Activated CD8-positive, alpha-beta memory T cell treated with anti-CD3 and anti-CD28 coated beads, Interleukin-2, amount 50 U/mL, for 24 hours (primary cell): ENCODE measurements at regions not wholly inside any gene's neighbourhood (a gene's known extent, or its start where the extent isn't known, plus 50 kb on each side); places are given as distances from the start of the nearest gene placed in this dataset.
"Not testable (repeated sequence)": the region's sequence is repeated elsewhere in the genome, so short reads cannot be mapped to it uniquely, and the experiment has no call there.

ENCODE experiments used
- DNase-seq: peaks from one replicate; pipeline ENCODE4 v3.0.0-alpha.2; 2020; ENCODE audit errors: extremely low read depth

- DNase-seq = no peak
Observed at GRCh38 chr9:113665064-113665463, 201.5 kb downstream of the RGS3 start.

- DNase-seq = no peak
Observed at GRCh38 chr9:113665756-113666155, 202.2 kb downstream of the RGS3 start.

- no peak for DNase-seq
Observed at GRCh38 chr9:113668061-113668460, 204.5 kb downstream of the RGS3 start.

- DNase-seq = no peak
Observed at GRCh38 chr9:113669522-113670115, 206.1 kb downstream of the RGS3 start.

DNA sequence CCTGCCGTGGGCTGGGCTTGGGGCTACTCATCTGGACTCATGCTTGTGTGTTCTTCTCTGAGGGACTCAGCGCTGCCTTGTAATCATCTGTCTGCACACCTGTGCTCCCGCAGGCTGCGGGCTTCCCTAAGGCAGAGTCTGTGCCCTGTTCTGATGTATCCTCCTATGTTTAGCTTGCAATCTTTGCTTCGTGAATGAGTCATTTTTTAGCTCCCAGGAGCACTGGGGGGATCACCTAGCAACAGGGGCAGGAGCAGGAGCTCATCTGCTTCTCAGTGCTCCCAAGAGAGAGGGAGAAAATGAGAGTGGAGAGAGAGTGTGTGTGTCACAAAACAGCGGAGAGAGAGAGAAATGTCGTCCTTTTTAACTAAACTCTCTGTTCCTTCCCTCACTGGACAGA, 202.4 kb upstream of the ZNF618 start:
- no peak for DNase-seq

DNA sequence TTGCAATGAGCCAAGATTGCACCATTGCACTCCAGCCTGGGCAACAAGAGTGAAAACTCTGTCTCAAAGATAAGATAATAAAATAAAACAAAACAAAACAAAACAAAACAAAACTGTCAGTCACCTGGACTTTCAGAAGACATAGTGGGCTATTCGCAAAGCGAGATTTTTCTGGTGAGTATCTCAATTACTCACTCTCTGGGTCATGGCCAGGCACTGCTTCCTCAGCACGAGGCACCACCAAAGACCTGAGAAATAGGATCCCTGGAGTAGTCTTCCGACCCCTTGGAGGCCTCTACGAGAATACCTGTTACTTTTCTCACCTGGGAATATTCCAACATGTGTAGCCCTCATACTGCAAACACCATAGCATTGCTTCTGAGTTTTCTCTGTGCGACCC, 201.7 kb upstream of the ZNF618 start:
- DNase-seq = no peak

DNA sequence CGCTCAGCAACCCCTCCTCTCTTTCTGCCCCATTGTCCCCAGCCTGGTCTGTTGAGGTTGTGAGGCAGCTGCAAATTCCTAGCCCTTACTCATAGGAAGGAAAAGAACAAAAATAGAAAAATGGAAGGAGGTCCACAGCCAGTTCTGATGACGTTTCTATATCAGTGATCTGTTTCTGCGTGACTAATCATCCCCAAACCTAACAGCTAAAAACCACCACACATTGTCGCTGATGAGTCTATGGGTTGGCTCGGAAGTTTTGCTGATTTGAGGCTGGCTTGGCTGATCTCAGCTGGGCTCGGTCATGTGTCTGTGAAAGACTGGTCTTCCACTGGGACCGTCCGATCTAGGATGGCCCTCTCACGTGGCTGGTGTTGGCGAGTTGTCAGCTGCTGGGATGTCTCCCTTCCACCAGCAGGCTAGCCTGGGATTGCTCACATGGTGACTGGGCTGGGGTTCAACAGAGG, 200.6 kb upstream of the ZNF618 start:
- DNase-seq = no peak

- DNase-seq = no peak
Observed at GRCh38 chr9:113677057-113677456, 199.1 kb upstream of the ZNF618 start.

GRCh38 chr9:113677569-113677968, 198.5 kb upstream of the ZNF618 start:
- no peak for DNase-seq

DNA sequence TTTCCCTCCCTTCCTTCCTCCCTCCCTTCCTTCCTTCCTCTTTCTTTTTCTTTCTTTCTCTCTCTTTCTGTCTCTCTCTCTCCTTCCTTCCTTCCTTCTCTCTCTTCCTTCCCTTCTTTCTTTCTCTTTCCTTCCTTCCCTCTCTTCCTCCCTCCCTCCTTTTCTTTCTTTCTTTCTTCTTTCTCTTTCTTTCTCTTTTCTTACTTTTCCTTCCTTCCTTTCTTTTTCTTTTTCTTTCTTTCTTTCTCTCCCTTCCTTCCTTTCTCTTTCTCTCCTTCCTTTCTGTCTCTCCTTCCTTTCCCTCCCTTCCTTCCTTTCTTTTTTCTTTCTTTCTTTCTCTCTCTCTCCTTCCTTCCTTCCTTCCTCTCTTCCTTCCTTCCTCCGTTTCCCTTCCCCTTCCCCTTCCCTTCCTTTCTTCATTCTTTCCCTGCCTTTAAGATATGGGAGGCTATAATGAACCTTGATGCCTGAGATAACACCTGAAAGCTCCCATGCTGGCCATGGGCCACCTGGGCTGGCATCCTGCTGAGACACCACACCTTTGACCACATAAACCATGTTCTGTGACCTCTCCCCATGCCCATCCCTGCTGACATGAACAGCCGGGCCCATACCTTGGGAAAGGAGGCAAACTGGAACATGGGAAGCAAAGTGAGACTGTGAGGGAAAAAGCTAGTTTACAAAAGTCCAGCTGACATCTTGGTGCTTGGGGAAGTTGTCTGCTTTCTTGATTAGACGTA, 197.8 kb upstream of the ZNF618 start:
- DNase-seq = no peak

DNA sequence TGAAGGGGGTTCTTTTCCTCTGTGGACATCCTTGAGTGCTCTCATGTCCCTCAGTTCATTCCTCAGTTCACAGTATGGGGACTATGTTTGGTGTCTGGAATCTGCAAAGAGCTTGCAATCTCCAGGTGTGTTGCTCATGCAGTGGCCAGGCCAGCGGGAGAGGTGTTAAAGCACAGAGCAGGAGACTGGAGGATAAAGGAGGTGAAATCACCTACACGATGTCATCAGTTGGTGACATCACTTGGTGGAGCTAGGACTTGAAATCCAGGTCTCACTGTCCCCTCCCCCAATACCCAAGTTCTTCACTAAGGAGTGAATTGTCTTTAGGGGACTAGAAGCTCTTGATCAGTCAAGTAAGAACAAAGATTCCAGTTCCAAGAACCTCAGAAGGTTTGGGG, 197.3 kb upstream of the ZNF618 start:
- DNase-seq = no peak

DNA sequence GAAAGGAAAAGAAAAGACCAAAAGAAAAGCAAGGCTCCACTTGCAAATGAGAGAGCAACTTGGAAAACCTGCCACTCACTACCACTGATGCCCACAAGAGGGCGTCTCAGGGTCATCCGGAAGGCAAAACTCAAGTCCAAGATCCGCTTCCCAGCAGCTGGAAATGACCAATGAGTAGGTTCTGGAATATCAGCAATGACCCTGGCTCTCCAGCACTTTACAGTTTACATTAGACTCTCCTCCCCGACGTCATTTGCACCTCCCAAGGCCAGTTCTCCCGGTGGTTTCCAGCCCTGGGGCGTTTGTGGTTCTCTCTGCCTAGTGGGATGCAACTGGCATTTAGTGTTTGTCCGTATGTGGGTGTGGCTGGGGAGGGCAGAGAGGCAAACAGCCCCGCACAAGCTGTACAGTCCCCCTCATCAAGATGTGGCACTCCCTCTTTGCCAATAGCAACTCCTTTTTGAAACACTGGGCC, 193.8 kb upstream of the ZNF618 start:
- peak; percentile 10 for DNase-seq

GRCh38 chr9:113685636-113686035, 190.5 kb upstream of the ZNF618 start:
- DNase-seq = not testable (repeated sequence)

GRCh38 chr9:113687107-113687679, 188.9 kb upstream of the ZNF618 start:
- no peak for DNase-seq

DNA sequence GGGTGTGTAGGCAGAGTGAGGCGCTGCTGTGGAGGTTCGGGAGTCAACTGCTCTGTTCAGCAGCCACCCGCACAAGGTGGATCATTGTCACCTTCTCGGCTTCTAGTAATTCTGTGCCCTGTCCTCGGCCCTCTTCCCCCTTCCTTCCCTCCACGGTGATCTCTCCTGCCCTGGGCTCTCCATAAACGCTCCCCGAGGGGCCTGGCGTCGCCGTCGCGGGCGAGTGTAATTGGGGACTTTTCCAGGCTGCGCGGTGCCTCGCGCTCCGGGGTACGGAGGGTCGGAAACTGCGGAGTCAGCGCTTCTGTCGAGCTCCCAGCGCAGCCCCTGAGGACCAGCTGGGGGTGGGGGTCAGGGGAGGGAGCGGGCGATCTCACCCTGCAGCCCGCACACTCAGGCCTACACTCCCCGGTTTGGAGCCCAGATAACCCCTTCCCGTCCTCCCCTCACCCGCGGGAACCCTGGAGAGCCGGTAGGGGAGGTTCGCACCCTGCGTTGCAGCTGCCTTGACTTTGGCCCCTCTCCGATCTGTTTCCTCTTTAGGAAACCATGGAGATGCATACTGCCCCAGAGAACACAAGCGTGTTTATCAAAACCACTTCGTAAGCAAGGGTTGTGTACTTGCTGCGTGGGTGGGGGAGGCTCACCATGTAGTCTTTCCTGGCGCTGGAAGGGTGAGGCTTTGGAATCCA, 188.3 kb upstream of the ZNF618 start:
- no peak for DNase-seq

GRCh38 chr9:113690055-113690740, 185.9 kb upstream of the ZNF618 start:
- DNase-seq = no peak

DNA sequence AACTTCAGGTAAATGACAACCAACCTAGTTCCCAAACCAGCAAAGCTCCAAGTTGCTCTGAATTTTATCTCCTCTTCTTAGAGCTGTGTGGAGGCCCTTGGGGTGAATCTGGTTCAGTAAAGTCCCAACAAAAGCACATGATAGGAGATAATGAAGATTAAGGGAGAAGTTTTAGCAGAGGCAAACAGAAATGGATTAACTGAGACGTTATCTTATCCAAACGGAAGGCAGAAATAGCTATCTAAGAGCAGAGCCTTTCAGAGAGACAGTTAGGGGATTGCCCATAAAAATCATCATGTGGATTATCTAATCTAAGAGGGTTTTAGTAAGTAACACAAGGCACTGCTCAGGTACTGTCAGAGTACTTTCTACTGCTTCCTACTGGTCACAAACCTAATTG, 183.9 kb upstream of the ZNF618 start:
- no peak for DNase-seq

- DNase-seq = no peak
Observed at GRCh38 chr9:113694912-113695311, 181.2 kb upstream of the ZNF618 start.

DNA sequence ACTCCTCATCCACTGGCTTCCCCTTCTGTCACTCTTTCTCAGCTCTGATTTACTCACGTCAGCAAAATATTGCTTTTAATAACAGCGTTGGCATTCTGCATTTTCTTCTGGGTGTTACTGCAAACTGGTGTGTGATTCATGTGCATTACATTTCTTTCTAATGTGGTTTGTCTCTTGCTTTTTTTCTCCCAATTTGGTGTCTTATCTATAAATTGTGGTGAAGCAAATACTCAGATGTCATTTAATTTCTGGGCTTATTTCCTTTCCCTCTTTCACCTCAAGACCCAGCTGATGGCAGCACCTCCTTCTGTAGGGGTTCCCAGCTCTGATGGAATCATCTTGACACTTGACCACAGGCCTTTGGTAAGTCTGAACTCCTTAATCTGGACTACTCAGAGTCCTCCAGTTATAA, 180.7 kb upstream of the ZNF618 start:
- no peak for DNase-seq

GRCh38 chr9:113695901-113696300, 180.2 kb upstream of the ZNF618 start:
- DNase-seq = no peak

GRCh38 chr9:113701774-113702755, 174.0 kb upstream of the ZNF618 start:
- no peak for DNase-seq
